Kidney (tissue), 13 donors: ENCODE measurements at regions not wholly inside any gene's neighbourhood (a gene's known extent, or its start where the extent isn't known, plus 50 kb on each side); places are given as distances from the start of the nearest gene placed in this dataset.

Source experiments
- DNase-seq, 5 donors: peaks; one replicate each; pipeline ENCODE4 v3.0.0-alpha.2; 2013 to 2020
- FAIRE-seq: peaks from 2 replicates; lab custom pipeline; 2012; peaks lifted over from hg19 to GRCh38; lab: Jason Lieb, UNC
- H3K27ac ChIP-seq, 2 donors: one replicate each; pipeline ENCODE4 v1.7.0; 2013; ENCODE audit warnings: low read depth in 2 of 2, low read length in 2 of 2, inconsistent platforms in 1 of 2
- H3K27me3 ChIP-seq: one replicate; pipeline ENCODE4 v1.7.1; 2013; ENCODE audit warnings: low read length, inconsistent platforms; ENCODE audit not compliant: control insufficient read depth, insufficient read depth
- H3K36me3 ChIP-seq, 3 donors: one replicate each; pipeline versions ENCODE4 v1.7.0 to v1.7.1; 2013; ENCODE audit warnings: low read length in 3 of 3, control low read depth in 1 of 3, inconsistent platforms in 1 of 3; ENCODE audit not compliant: insufficient read depth in 3 of 3, control insufficient read depth in 2 of 3
- H3K4me1 ChIP-seq, 3 donors: one replicate each; pipeline versions ENCODE4 v1.7.0 to v1.7.1; 2013; ENCODE audit warnings: low read length in 3 of 3, inconsistent platforms in 1 of 3, low read depth in 1 of 3; ENCODE audit not compliant: control insufficient read depth in 2 of 3, insufficient read depth in 2 of 3
- H3K4me3 ChIP-seq, 3 donors: one replicate each; pipeline versions ENCODE4 v1.7.0 to v1.8.1; 2013; ENCODE audit warnings: low read length in 3 of 3, control low read depth in 1 of 3, inconsistent platforms in 1 of 3
- H3K9ac ChIP-seq, 3 donors: one replicate each; pipeline versions ENCODE4 v1.7.0 to v1.7.1; 2013; ENCODE audit warnings: low read length in 3 of 3, control low read depth in 1 of 3, inconsistent platforms in 1 of 3
- H3K9me3 ChIP-seq, 3 donors: one replicate each; pipeline versions ENCODE4 v1.7.0 to v1.7.1; 2013; ENCODE audit warnings: low read length in 3 of 3, control low read depth in 1 of 3, inconsistent platforms in 1 of 3; ENCODE audit not compliant: control insufficient read depth in 2 of 3, insufficient read depth in 1 of 3
- intact Hi-C: fragments of 100-400 bp; cut with DNase I; formaldehyde crosslinking; loops from one replicate; pipeline ENCODE4 v1.11.1; 2022
- TF ChIP-seq, protein P1 (sequence below): IDR thresholded peaks from 3 replicates; pipeline ENCODE4 v1.5.1; 2012; ENCODE audit warnings: mild to moderate bottlenecking, moderate library complexity, borderline replicate concordance; ENCODE audit not compliant: insufficient read depth; ENCODE audit errors: extremely low read depth
- donor health status: control.
- donor health status: control.
- donor health status: control.
- donor health status: control.
- donor health status: control.
- donor health status: DM: yes; HTN: yes; CAD: no.
- donor health status: Normal renal cell carcinoma (clear cell type).

GRCh38 chr5:72021651-72022357, 85.5 kb upstream of the MAP1B start:
- Histone ChIP-seq H3K4me3 (no peak overlapping the region), H3K36me3 (no peaks in the 10 kb centered on the region), H3K27ac (no peak overlapping the region), H3K9me3 (peaks cover 0 to 4% (median 0%) of the 10 kb centered on the region in 3 donors), H3K9ac (no peak overlapping the region), H3K27me3 (no peaks in the 10 kb centered on the region), H3K4me1 (no peaks in the 10 kb centered on the region)
- no peak for FAIRE-seq
- DNase-seq = no peak
- intact Hi-C loops = no loop called here
- TF ChIP-seq, protein P1, sequence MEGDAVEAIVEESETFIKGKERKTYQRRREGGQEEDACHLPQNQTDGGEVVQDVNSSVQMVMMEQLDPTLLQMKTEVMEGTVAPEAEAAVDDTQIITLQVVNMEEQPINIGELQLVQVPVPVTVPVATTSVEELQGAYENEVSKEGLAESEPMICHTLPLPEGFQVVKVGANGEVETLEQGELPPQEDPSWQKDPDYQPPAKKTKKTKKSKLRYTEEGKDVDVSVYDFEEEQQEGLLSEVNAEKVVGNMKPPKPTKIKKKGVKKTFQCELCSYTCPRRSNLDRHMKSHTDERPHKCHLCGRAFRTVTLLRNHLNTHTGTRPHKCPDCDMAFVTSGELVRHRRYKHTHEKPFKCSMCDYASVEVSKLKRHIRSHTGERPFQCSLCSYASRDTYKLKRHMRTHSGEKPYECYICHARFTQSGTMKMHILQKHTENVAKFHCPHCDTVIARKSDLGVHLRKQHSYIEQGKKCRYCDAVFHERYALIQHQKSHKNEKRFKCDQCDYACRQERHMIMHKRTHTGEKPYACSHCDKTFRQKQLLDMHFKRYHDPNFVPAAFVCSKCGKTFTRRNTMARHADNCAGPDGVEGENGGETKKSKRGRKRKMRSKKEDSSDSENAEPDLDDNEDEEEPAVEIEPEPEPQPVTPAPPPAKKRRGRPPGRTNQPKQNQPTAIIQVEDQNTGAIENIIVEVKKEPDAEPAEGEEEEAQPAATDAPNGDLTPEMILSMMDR = no peak

GRCh38 chr5:72028382-72028781, 78.9 kb upstream of the MAP1B start:
- no peak overlapping the region for H3K9ac ChIP-seq
- no peaks in the 10 kb centered on the region for H3K9me3 ChIP-seq
- FAIRE-seq (no peak), DNase-seq (no peak)
- intact Hi-C loops = no loop called here
- no peaks in the 10 kb centered on the region for H3K27me3 ChIP-seq
- H3K27ac ChIP-seq = no peak overlapping the region
- TF ChIP-seq, protein P1 = no peak
- no peak overlapping the region for H3K4me3 ChIP-seq
- H3K36me3 ChIP-seq = no peaks in the 10 kb centered on the region
- H3K4me1 ChIP-seq = no peaks in the 10 kb centered on the region

GRCh38 chr5:72030237-72030636, 77.0 kb upstream of the MAP1B start:
- H3K4me1 ChIP-seq = no peaks in the 10 kb centered on the region
- H3K9ac ChIP-seq = no peak overlapping the region
- no peaks in the 10 kb centered on the region for H3K9me3 ChIP-seq
- DNase-seq (no peak), FAIRE-seq (no peak)
- TF ChIP-seq, protein P1 = no peak
- intact Hi-C loops = no loop called here
- no peaks in the 10 kb centered on the region for H3K27me3 ChIP-seq
- H3K4me3 ChIP-seq = no peak overlapping the region
- H3K27ac ChIP-seq = no peak overlapping the region
- H3K36me3 ChIP-seq = no peaks in the 10 kb centered on the region

DNA sequence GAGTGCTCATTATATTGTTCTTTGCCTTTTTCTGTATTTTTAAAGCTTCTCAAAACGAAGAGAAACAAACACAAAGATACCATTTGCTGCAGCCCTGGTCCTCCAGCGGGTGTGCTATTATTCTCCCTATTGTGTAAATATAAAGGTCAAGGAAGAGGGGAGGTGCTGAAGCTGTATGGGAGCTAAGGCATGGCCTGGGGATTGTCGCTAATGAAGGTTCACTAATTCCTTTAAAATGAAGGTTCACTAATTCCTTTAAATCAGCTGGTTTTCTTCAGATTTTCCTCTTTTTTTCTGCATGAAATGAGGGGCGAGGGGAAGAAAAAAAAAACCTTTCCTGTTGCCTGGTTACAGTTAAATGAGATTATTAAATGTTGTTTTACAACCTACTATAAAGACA, 74.5 kb upstream of the MAP1B start:
- FAIRE-seq = no peak
- no peak overlapping the region for H3K4me3 ChIP-seq
- no peak for DNase-seq

More for the DNA sequence above, 74.5 kb upstream of the MAP1B start:
- Histone ChIP-seq H3K27me3 (no peaks in the 10 kb centered on the region), H3K4me1 (no peaks in the 10 kb centered on the region), H3K9me3 (no peaks in the 10 kb centered on the region), H3K9ac (no peak overlapping the region), H3K36me3 (no peaks in the 10 kb centered on the region), H3K27ac (no peak overlapping the region)
- TF ChIP-seq, protein P1 = no peak
- intact Hi-C loops = no loop called here
